Stimulated activated CD4-positive, alpha-beta T cell treated with anti-CD3 and anti-CD28 coated beads, Interleukin-1b, Interleukin-23, amount 100 ng/mL, for 4 hours (primary cell): ENCODE measurements at regions not wholly inside any gene's neighbourhood (a gene's known extent, or its start where the extent isn't known, plus 50 kb on each side); places are given as distances from the start of the nearest gene placed in this dataset.
"Not testable (repeated sequence)": the region's sequence is repeated elsewhere in the genome, so short reads cannot be mapped to it uniquely, and the experiment has no call there.

Experiments
- DNase-seq, 2 donors: peaks; one replicate each; pipeline ENCODE4 v3.0.0-alpha.2; 2020; ENCODE audit warnings: low read depth in 2 of 2

GRCh38 chr6:6412700-6413099 lies 92.2 kb upstream of the F13A1 start:
- DNase-seq, result no peak

GRCh38 chr6:6414931-6415330 lies 94.5 kb upstream of the F13A1 start:
- no peak for DNase-seq

- no peak for DNase-seq
Observed at GRCh38 chr6:6417475-6417874, 97.0 kb upstream of the F13A1 start.

- no peak for DNase-seq
Observed at GRCh38 chr6:6418421-6418820, 98.0 kb upstream of the F13A1 start.

- DNase-seq, result no peak
Observed at GRCh38 chr6:6420107-6420506, 99.6 kb upstream of the F13A1 start.

- DNase-seq, result no peak
Observed at GRCh38 chr6:6434151-6434550, 113.7 kb upstream of the F13A1 start.

GRCh38 chr6:6434723-6435122 lies 114.3 kb upstream of the F13A1 start:
- DNase-seq, result no peak

- DNase-seq, result no peak
Observed at GRCh38 chr6:6436366-6436765, 115.9 kb upstream of the F13A1 start.

GRCh38 chr6:6436946-6437345 lies 116.5 kb upstream of the F13A1 start:
- DNase-seq, result no peak

- DNase-seq, result no peak
Observed at GRCh38 chr6:6438286-6438685, 117.8 kb upstream of the F13A1 start.

GRCh38 chr6:6439778-6440177 lies 119.3 kb upstream of the F13A1 start:
- DNase-seq, result no peak

- DNase-seq, result no peak
Observed at GRCh38 chr6:6452002-6452401, 131.5 kb upstream of the F13A1 start.

GRCh38 chr6:6453186-6453585 lies 132.7 kb upstream of the F13A1 start:
- DNase-seq, result no peak

GRCh38 chr6:6455272-6455671 lies 133.2 kb upstream of the LY86 start:
- no peak for DNase-seq

GRCh38 chr6:6458172-6458571 lies 130.3 kb upstream of the LY86 start:
- DNase-seq, result no peak

GRCh38 chr6:6459963-6460362 lies 128.6 kb upstream of the LY86 start:
- not testable (repeated sequence) for DNase-seq

GRCh38 chr6:6460416-6460815 lies 128.1 kb upstream of the LY86 start:
- no peak for DNase-seq

GRCh38 chr6:6461138-6461537 lies 127.4 kb upstream of the LY86 start:
- DNase-seq, result no peak

- DNase-seq, result no peak
Observed at GRCh38 chr6:6466967-6467761, 121.4 kb upstream of the LY86 start.

- DNase-seq, result no peak
Observed at GRCh38 chr6:6469074-6469473, 119.4 kb upstream of the LY86 start.

GRCh38 chr6:6470123-6470522 lies 118.4 kb upstream of the LY86 start:
- no peak for DNase-seq

- no peak for DNase-seq
Observed at GRCh38 chr6:6471276-6471675, 117.2 kb upstream of the LY86 start.

GRCh38 chr6:6474170-6474920 lies 114.2 kb upstream of the LY86 start:
- no peak for DNase-seq
